CD14-positive monocyte (primary cell): ENCODE measurements at regions not wholly inside any gene's neighbourhood (a gene's known extent, or its start where the extent isn't known, plus 50 kb on each side); places are given as distances from the start of the nearest gene placed in this dataset.

Experiments
- DNase-seq, 3 donors: peaks; one replicate each; pipeline ENCODE4 v3.0.0-alpha.2; 2011 to 2022
- H2AFZ ChIP-seq: 2 replicates; pipeline ENCODE4 v1.6.0; 2012; ENCODE audit warnings: mild to moderate bottlenecking, low read depth, low read length, inconsistent platforms; ENCODE audit not compliant: insufficient read depth, poor library complexity, severe bottlenecking
- H3K27ac ChIP-seq, 2 donors: 1 replicate in 1 of 2; 2 replicates in 1 of 2; pipeline ENCODE4 v1.5.1; 2012 to 2013; ENCODE audit warnings: low read length in 2 of 2, control low read depth in 1 of 2, inconsistent platforms in 1 of 2, low read depth in 1 of 2, mild to moderate bottlenecking in 1 of 2
- H3K27me3 ChIP-seq, 2 donors: one replicate each; pipeline versions ENCODE4 v1.6.0 to v1.6.1; 2011 to 2013; ENCODE audit warnings: low read length in 2 of 2; ENCODE audit not compliant: control insufficient read depth in 2 of 2, insufficient read depth in 2 of 2
- H3K36me3 ChIP-seq, 2 donors: replicated peaks in 1 of 2; 1 replicate in 1 of 2; 2 replicates in 1 of 2; pipeline versions ENCODE4 v1.5.1 to v1.6.1; 2012 to 2013; ENCODE audit warnings: low read length in 2 of 2, control low read depth in 1 of 2, inconsistent platforms in 1 of 2, mild to moderate bottlenecking in 1 of 2; ENCODE audit not compliant: insufficient read depth in 2 of 2, control insufficient read depth in 1 of 2
- H3K4me1 ChIP-seq, 2 donors: 1 replicate in 1 of 2; 2 replicates in 1 of 2; pipeline versions ENCODE4 v1.5.1 to v1.6.1; 2012 to 2013; ENCODE audit warnings: low read length in 2 of 2, control low read depth in 1 of 2, inconsistent platforms in 1 of 2, mild to moderate bottlenecking in 1 of 2, moderate library complexity in 1 of 2; ENCODE audit not compliant: insufficient read depth in 2 of 2, control insufficient read depth in 1 of 2
- H3K4me2 ChIP-seq: replicated peaks from 2 replicates; pipeline ENCODE3; 2012; ENCODE audit warnings: low read length, moderate library complexity, mild to moderate bottlenecking; ENCODE audit not compliant: poor library complexity, severe bottlenecking; ENCODE audit errors: extremely low read depth
- H3K4me3 ChIP-seq, 3 experiments: fragments of 200-600 bp in 1 of 3; sonication (generic) in 1 of 3; replicated peaks in 1 of 3; 1 replicate in 2 of 3; 2 replicates in 1 of 3; pipeline ENCODE4 v1.5.1; 2011 to 2013; ENCODE audit warnings: low read length in 3 of 3, mild to moderate bottlenecking in 3 of 3, control low read depth in 2 of 3, low read depth in 2 of 3, inconsistent platforms in 1 of 3, moderate library complexity in 1 of 3
- H3K79me2 ChIP-seq: 2 replicates; pipeline ENCODE4 v1.6.0; 2012; ENCODE audit warnings: mild to moderate bottlenecking, control low read depth, inconsistent platforms, low read length, moderate library complexity; ENCODE audit not compliant: insufficient read depth
- H3K9ac ChIP-seq: 2 replicates; pipeline ENCODE4 v1.6.0; 2017; ENCODE audit warnings: low read length, mild to moderate bottlenecking; ENCODE audit not compliant: insufficient read depth, poor library complexity, severe bottlenecking
- H3K9me3 ChIP-seq, 2 donors: replicated peaks in 1 of 2; 1 replicate in 1 of 2; 2 replicates in 1 of 2; pipeline versions ENCODE4 v1.5.1 to v1.6.1; 2012 to 2013; ENCODE audit warnings: low read length in 2 of 2, control low read depth in 1 of 2; ENCODE audit not compliant: control insufficient read depth in 1 of 2, insufficient read depth in 1 of 2
- H4K20me1 ChIP-seq: 2 replicates; pipeline ENCODE4 v1.6.0; 2012; ENCODE audit warnings: mild to moderate bottlenecking, low read length, control low read depth, moderate library complexity; ENCODE audit not compliant: insufficient read depth
- H3K27ac Mint-ChIP-seq, 7 donors: one replicate each; pipeline ENCODE4 v1.8.0; 2020; ENCODE audit warnings: mild to moderate bottlenecking in 7 of 7, mixed read lengths in 7 of 7, moderate library complexity in 6 of 7, inconsistent platforms in 2 of 7
- H3K27me3 Mint-ChIP-seq, 3 donors: one replicate each; pipeline ENCODE4 v1.8.0; 2021 to 2022; ENCODE audit warnings: low read depth in 3 of 3, mild to moderate bottlenecking in 3 of 3, mixed read lengths in 3 of 3, moderate library complexity in 3 of 3, inconsistent platforms in 1 of 3
- H3K36me3 Mint-ChIP-seq, 2 donors: one replicate each; pipeline ENCODE4 v1.8.0; 2020; ENCODE audit warnings: mixed read lengths in 2 of 2, inconsistent platforms in 1 of 2, mild to moderate bottlenecking in 1 of 2
- H3K4me1 Mint-ChIP-seq: one replicate; pipeline ENCODE4 v1.8.0; 2020; ENCODE audit warnings: mild to moderate bottlenecking, mixed read lengths
- H3K4me3 Mint-ChIP-seq, 2 donors: one replicate each; pipeline ENCODE4 v1.8.0; 2020; ENCODE audit warnings: mild to moderate bottlenecking in 2 of 2, mixed read lengths in 2 of 2, moderate library complexity in 1 of 2
- H3K9me3 Mint-ChIP-seq, 7 donors: one replicate each; pipeline ENCODE4 v1.8.0; 2020 to 2022; ENCODE audit warnings: mixed read lengths in 7 of 7, mild to moderate bottlenecking in 6 of 7, moderate library complexity in 6 of 7, inconsistent platforms in 2 of 7
- WGBS: methylation state at CpG from one replicate; pipeline ENCODE4 v1.1.5; 2013; ENCODE audit warnings: missing lambda C conversion rate; ENCODE audit not compliant: insufficient coverage; 5-methylcytosine and 5-hydroxymethylcytosine counted together
- intact Hi-C, 2 donors: fragments of 100-400 bp; cut with micrococcal nuclease; formaldehyde crosslinking; loops; one replicate each; pipeline versions ENCODE4 v1.15.0 to v1.15.1; 2023
- TF ChIP-seq, protein P1 (sequence below): fragments of 200-600 bp; IDR thresholded peaks from one replicate; pipeline ENCODE4 v1.8.0; 2022; ENCODE audit warnings: antibody characterized with exemption, mild to moderate bottlenecking

DNA sequence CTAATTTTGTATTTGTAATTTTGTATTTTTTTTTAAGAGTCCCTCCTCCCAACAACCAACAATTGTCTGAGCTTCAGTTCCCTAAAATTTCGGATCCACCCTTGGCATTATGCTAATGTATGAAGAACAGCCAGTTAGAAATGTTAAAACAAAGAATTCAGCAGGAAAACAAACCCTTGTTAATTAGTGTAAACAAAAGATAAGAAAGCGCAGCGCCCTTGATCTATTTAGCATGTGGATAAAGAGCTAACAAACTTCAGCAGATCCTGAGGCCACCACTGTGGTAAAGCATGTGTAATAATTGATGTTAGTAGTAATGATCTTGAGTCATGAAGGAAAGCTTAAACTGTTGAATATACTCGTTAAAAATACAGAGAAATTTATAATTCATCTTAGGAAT lies 199.8 kb downstream of the TMX1 start:
- 79% methylated on average over 2 of the region's 4 CpGs for WGBS
- Mint-ChIP-seq H3K4me3 (no peak overlapping the region), H3K9me3 (peaks cover 0 to 3% (median 0%) of the 10 kb centered on the region in 7 donors), H3K27ac (no peak overlapping the region), H3K4me1 (no peaks in the 10 kb centered on the region), H3K36me3 (no peaks in the 10 kb centered on the region), H3K27me3 (peaks cover 0 to 6% (median 6%) of the 10 kb centered on the region in 3 donors)
- no peak overlapping the region for H2AFZ ChIP-seq
- TF ChIP-seq, protein P1, sequence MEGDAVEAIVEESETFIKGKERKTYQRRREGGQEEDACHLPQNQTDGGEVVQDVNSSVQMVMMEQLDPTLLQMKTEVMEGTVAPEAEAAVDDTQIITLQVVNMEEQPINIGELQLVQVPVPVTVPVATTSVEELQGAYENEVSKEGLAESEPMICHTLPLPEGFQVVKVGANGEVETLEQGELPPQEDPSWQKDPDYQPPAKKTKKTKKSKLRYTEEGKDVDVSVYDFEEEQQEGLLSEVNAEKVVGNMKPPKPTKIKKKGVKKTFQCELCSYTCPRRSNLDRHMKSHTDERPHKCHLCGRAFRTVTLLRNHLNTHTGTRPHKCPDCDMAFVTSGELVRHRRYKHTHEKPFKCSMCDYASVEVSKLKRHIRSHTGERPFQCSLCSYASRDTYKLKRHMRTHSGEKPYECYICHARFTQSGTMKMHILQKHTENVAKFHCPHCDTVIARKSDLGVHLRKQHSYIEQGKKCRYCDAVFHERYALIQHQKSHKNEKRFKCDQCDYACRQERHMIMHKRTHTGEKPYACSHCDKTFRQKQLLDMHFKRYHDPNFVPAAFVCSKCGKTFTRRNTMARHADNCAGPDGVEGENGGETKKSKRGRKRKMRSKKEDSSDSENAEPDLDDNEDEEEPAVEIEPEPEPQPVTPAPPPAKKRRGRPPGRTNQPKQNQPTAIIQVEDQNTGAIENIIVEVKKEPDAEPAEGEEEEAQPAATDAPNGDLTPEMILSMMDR, result no peak
- H3K4me3 ChIP-seq, result no peak overlapping the region
- no peak overlapping the region for H3K4me2 ChIP-seq
- no peak overlapping the region for H3K27ac ChIP-seq
- no peaks in the 10 kb centered on the region for H3K4me1 ChIP-seq
- H3K27me3 ChIP-seq, result no peaks in the 10 kb centered on the region
- no peaks in the 10 kb centered on the region for H4K20me1 ChIP-seq
- no peak for DNase-seq
- intact Hi-C loops, result no loop called here
- no peaks in the 10 kb centered on the region for H3K79me2 ChIP-seq
- H3K36me3 ChIP-seq, result no peaks in the 10 kb centered on the region
- H3K9me3 ChIP-seq, result no peaks in the 10 kb centered on the region
- H3K9ac ChIP-seq, result no peak overlapping the region

DNA sequence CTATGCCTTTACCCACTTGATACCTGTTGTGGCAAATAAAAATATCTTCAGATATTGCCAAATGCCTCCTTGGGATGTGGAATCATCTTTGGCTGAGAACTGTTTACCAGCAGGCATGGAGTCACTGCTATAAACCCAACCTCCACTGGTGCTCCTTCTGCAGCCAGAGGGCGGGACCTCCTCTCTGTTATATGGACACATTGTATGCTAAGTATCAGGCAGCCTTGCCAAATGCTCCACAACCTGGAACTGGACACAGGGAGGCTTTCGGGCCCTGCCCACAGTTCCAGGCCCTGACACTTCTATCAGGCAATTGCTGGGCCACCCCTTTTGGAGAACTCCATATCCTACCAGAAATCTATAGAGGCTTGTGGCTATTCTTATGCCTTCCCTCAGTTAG lies 201.0 kb downstream of the TMX1 start:
- no peak overlapping the region for H3K4me3 Mint-ChIP-seq
- intact Hi-C loops, result no loop called here
- no peaks in the 10 kb centered on the region for H3K4me1 Mint-ChIP-seq
- H3K27ac Mint-ChIP-seq, result no peak overlapping the region
- H3K4me2 ChIP-seq, result no peak overlapping the region
- H3K4me3 ChIP-seq, result no peak overlapping the region
- H3K9ac ChIP-seq, result no peak overlapping the region
- no peaks in the 10 kb centered on the region for H3K36me3 Mint-ChIP-seq
- no peaks in the 10 kb centered on the region for H3K9me3 ChIP-seq
- no peaks in the 10 kb centered on the region for H4K20me1 ChIP-seq
- no peaks in the 10 kb centered on the region for H3K4me1 ChIP-seq
- 89% methylated on average over 1 of the region's 2 CpGs for WGBS
- TF ChIP-seq, protein P1, result no peak
- peaks cover 0 to 3% (median 0%) of the 10 kb centered on the region in 7 donors for H3K9me3 Mint-ChIP-seq
- no peaks in the 10 kb centered on the region for H3K36me3 ChIP-seq
- no peak for DNase-seq
- no peak overlapping the region for H3K27ac ChIP-seq
- no peak overlapping the region for H2AFZ ChIP-seq
- no peaks in the 10 kb centered on the region for H3K79me2 ChIP-seq
- H3K27me3 ChIP-seq, result no peaks in the 10 kb centered on the region
- H3K27me3 Mint-ChIP-seq, result peaks cover 0 to 9% (median 6%) of the 10 kb centered on the region in 3 donors
